ENCODE measurements at regions not wholly inside any gene's neighbourhood (a gene's known extent, or its start where the extent isn't known, plus 50 kb on each side); places are given as distances from the start of the nearest gene placed in this dataset.

GRCh38 chr20:50269091-50270033 is 78.7 kb downstream of the CEBPB start:
- TF ChIP-seq CTCF (IDR thresholded peaks at IDR 0.05) (no peak), POLR2AphosphoS5 (IDR thresholded peaks at IDR 0.05; ENCODE audit: insufficient read depth in 1 of 2, low read depth in 1 of 2) (peak in 1 of 2 donors; percentile 18), POLR2A (IDR thresholded peaks at IDR 0.05) (no peak)
